OCI-LY3 (cell line): ENCODE measurements at regions not wholly inside any gene's neighbourhood (a gene's known extent, or its start where the extent isn't known, plus 50 kb on each side); places are given as distances from the start of the nearest gene placed in this dataset.

Experiments used
- H2AFZ ChIP-seq: fragments of 200-600, 300-600 bp; shearing (Covaris generic); 2 replicates; pipeline ENCODE4 v1.6.0; 2014; ENCODE audit warnings: antibody characterized with exemption, low read depth, low read length
- H3K27ac ChIP-seq: fragments of 200-600, 300-600 bp; sonication (generic); 2 replicates; pipeline ENCODE4 v1.5.1; 2014; ENCODE audit warnings: mild to moderate bottlenecking, low read length, moderate library complexity, mixed read lengths
- H3K27me3 ChIP-seq: fragments of 200-600, 300-600 bp; sonication (generic); 2 replicates; pipeline ENCODE4 v1.6.1; 2014; ENCODE audit warnings: low read depth, low read length, mixed read lengths
- H3K36me3 ChIP-seq: fragments of 200-600, 300-600 bp; sonication (generic); replicated peaks from 2 replicates; pipeline ENCODE3; 2014; ENCODE audit warnings: low read depth, low read length, mixed read lengths
- H3K4me1 ChIP-seq: fragments of 300-600, 200-600 bp; sonication (generic); 2 replicates; pipeline ENCODE4 v1.6.1; 2014; ENCODE audit warnings: low read length, mixed read lengths
- H3K4me2 ChIP-seq: fragments of 200-600, 300-600 bp; sonication (generic); 2 replicates; pipeline ENCODE4 v1.6.1; 2014; ENCODE audit warnings: low read length, mixed read lengths
- H3K4me3 ChIP-seq: fragments of 300-600, 200-600 bp; sonication (generic); 2 replicates; pipeline ENCODE4 v1.5.1; 2014; ENCODE audit warnings: antibody characterized with exemption, mild to moderate bottlenecking, low read length, moderate library complexity
- H3K79me2 ChIP-seq: fragments of 300-600, 200-600 bp; shearing (Covaris generic); 2 replicates; pipeline ENCODE4 v1.6.1; 2014; ENCODE audit warnings: mild to moderate bottlenecking, low read length, mixed read lengths
- H3K9ac ChIP-seq: fragments of 300-600, 200-600 bp; shearing (Covaris generic); 2 replicates; pipeline ENCODE4 v1.6.0; 2014; ENCODE audit warnings: mild to moderate bottlenecking, low read length, moderate library complexity
- H3K9me3 ChIP-seq: fragments of 200-600, 300-600 bp; shearing (Covaris generic); 2 replicates; pipeline ENCODE4 v1.6.1; 2014; ENCODE audit warnings: low read length, mixed read lengths; ENCODE audit not compliant: insufficient read depth
- H4K20me1 ChIP-seq: fragments of 200-600, 300-600 bp; sonication (generic); 2 replicates; pipeline ENCODE4 v1.6.1; 2016; ENCODE audit warnings: low read length, mixed read lengths; ENCODE audit not compliant: insufficient read depth
- EZH2phosphoT487 ChIP-seq: fragments of 200-600 bp; shearing (Covaris generic); IDR thresholded peaks from 2 replicates; pipeline ENCODE4 v1.6.1; 2018; ENCODE audit warnings: antibody characterized with exemption, mixed run types, low read depth
- TF ChIP-seq, protein P1 (sequence below): fragments of 200-600, 300-600 bp; sonication (generic); IDR thresholded peaks from 2 replicates; pipeline ENCODE4 v1.5.1; 2014; ENCODE audit warnings: antibody characterized with exemption, low read length, low read depth

DNA sequence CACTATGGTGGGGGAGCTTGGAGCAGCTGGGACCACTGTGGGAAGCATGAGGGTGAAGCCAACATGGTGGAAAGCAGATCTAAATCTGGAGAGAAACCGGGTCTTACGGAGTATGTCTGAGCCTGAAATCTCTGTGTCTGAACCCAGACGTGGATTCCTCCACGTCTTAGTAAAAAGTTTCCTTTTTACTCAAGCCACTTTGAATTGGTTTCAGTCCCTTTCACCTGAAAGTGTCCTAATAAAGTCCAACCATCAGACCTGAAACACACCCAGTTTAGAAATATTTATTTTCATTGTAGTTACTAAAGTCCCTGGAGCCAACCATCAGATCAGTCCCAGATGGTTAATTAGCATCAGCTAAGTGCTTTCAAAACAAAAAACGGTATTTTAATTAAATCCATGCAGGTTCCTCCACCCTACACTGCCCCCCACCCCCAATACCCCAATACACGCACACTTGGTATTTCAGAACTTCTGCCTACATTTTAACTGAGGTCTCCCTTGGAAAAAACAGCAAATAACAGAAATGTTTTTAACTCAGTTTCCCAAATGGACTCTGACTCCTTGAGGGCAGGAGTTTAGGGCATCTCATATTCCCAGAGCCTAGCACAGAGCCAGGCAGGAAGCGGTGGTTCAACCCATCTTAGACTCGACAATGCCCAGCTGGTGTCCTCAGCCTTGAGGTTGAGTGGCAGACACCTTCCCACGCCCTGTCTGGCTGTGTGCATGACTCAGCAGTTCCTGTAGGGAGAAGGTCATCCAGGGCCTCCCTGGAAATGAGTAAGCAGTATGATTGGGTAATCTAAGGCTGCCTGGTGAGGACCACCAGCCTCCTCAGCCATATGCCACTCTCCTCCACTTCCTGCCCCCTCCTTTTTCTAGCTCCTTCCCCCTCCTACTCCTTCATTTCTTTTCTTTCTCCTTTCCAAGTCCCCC is 175.8 kb downstream of the TTC8 start:
- Histone ChIP-seq H3K4me2 (peak overlapping the region; percentile 29), H3K27ac (no peak overlapping the region), H3K9ac (no peak overlapping the region), H3K4me1 (peaks cover 17% of the 10 kb centered on the region; the same call in 1 of the 2 replicates), H3K4me3 (no peak overlapping the region), H3K36me3 (no peaks in the 10 kb centered on the region), H3K9me3 (no peaks in the 10 kb centered on the region), H3K79me2 (no peaks in the 10 kb centered on the region), H3K27me3 (peaks cover 25% of the 10 kb centered on the region), H4K20me1 (no peaks in the 10 kb centered on the region), H2AFZ (no peak overlapping the region)
- TF ChIP-seq EZH2phosphoT487 = no peak
- TF ChIP-seq, protein P1, sequence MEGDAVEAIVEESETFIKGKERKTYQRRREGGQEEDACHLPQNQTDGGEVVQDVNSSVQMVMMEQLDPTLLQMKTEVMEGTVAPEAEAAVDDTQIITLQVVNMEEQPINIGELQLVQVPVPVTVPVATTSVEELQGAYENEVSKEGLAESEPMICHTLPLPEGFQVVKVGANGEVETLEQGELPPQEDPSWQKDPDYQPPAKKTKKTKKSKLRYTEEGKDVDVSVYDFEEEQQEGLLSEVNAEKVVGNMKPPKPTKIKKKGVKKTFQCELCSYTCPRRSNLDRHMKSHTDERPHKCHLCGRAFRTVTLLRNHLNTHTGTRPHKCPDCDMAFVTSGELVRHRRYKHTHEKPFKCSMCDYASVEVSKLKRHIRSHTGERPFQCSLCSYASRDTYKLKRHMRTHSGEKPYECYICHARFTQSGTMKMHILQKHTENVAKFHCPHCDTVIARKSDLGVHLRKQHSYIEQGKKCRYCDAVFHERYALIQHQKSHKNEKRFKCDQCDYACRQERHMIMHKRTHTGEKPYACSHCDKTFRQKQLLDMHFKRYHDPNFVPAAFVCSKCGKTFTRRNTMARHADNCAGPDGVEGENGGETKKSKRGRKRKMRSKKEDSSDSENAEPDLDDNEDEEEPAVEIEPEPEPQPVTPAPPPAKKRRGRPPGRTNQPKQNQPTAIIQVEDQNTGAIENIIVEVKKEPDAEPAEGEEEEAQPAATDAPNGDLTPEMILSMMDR = no peak

DNA sequence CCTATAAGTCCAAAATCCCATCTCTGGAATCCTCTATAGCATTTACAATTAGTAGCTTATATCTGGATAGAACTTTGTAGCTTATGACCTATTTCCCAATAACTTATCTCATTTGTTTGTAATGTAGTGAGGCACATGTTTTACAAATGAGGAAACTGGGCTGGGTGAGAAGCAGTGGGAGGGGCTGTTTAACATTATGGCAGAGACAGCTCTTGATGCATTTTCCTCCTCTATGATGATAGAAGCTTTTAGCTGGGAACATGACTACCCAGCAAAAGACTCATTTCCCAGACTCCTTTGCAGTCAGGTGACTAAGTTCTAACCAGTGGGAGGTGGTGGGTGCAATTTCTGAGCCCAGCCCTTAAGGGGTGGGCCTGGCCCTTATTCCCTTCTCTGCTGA is 179.7 kb downstream of the TTC8 start:
- Histone ChIP-seq H3K9me3 (no peaks in the 10 kb centered on the region), H3K4me3 (no peak overlapping the region), H3K4me1 (peaks cover 16% of the 10 kb centered on the region; the same call in 1 of the 2 replicates), H2AFZ (no peak overlapping the region), H3K79me2 (no peaks in the 10 kb centered on the region), H3K36me3 (no peaks in the 10 kb centered on the region), H3K27ac (no peak overlapping the region), H4K20me1 (no peaks in the 10 kb centered on the region), H3K4me2 (no peak overlapping the region), H3K9ac (no peak overlapping the region), H3K27me3 (peaks cover 4% of the 10 kb centered on the region)
- no peak for TF ChIP-seq EZH2phosphoT487
- TF ChIP-seq, protein P1 = no peak

DNA sequence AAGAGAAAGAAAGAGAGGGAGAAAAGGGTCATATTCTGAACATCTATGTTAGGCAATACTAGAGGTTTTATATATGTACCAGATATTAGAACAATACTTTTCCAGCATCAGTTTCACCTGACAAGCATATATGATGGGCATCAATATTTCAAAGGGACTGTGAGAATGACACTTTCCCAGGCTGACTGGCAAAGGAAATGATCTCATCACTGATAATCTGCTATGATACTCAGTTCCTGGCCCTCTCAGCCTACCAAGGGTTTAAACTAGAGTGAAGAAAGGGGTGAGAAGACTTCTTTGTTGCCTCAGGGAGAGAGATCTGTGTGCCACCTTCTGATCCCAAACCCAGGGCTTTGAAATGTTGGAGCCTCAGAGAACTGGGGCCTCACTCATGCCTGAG is 183.5 kb downstream of the TTC8 start:
- Histone ChIP-seq H3K4me2 (no peak overlapping the region), H4K20me1 (no peaks in the 10 kb centered on the region), H3K36me3 (no peaks in the 10 kb centered on the region), H3K9me3 (no peaks in the 10 kb centered on the region), H3K9ac (no peak overlapping the region), H3K79me2 (no peaks in the 10 kb centered on the region), H3K27ac (no peak overlapping the region), H3K27me3 (peaks cover 7% of the 10 kb centered on the region), H3K4me1 (no peaks in the 10 kb centered on the region), H3K4me3 (no peak overlapping the region), H2AFZ (no peak overlapping the region)
- TF ChIP-seq, protein P1 = no peak
- no peak for TF ChIP-seq EZH2phosphoT487

DNA sequence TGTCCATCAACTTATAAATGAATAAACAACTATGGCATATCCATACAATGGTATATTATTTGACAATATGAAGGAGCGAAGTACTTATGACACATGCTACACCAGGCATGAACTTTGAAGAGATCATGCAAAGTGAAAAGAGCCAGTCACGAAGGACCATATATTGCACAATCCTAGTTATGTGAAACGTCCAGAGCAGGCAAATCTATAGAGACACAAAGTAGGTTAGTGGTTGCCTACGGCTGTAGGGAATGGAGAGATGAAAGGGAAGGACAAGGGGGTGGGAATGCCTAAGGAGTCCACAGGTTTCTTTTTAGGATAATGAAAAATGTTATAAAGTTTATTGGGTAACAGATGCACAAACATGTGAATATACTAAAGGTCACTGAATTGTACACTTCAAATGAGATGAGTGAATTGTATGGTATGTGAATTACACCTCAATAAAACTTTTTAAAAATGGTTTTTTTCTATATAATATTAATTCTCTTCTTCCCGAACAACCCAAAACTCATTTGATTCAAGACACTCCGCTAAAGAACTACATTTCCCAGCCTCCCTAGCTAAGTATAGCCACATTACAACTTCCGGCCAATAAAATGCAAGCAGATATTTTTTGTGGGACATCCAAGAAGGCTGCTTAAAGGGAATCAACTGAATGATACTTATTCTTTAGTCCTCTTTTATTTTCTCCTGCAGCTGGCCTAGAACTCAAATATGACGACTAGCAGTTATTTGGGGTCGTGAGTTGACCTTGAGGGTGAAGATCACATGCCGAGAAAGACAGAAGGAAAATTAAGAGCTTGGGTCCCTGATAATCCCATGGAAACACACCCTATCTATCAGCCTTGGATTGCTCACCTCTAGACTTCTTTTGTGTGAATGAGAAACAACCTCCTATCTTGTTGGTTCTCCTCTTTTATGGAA is 187.2 kb downstream of the TTC8 start:
- Histone ChIP-seq H3K4me2 (no peak overlapping the region), H3K9ac (no peak overlapping the region), H4K20me1 (no peaks in the 10 kb centered on the region), H3K36me3 (no peaks in the 10 kb centered on the region), H3K27ac (no peak overlapping the region), H3K4me1 (0 out of 2 replicates have a peak, but pooled peaks cover 3% of the 10 kb centered on the region), H2AFZ (no peak overlapping the region), H3K79me2 (no peaks in the 10 kb centered on the region), H3K4me3 (no peak overlapping the region), H3K27me3 (peaks cover 5% of the 10 kb centered on the region), H3K9me3 (no peaks in the 10 kb centered on the region)
- TF ChIP-seq, protein P1 = no peak
- TF ChIP-seq EZH2phosphoT487 = no peak
